CD14-positive monocyte (primary cell): ENCODE measurements at regions not wholly inside any gene's neighbourhood (a gene's known extent, or its start where the extent isn't known, plus 50 kb on each side); places are given as distances from the start of the nearest gene placed in this dataset.

Experiments used
- DNase-seq, 3 donors: peaks; one replicate each; pipeline ENCODE4 v3.0.0-alpha.2; 2011 to 2022
- H2AFZ ChIP-seq: 2 replicates; pipeline ENCODE4 v1.6.0; 2012; ENCODE audit warnings: mild to moderate bottlenecking, low read depth, low read length, inconsistent platforms; ENCODE audit not compliant: insufficient read depth, poor library complexity, severe bottlenecking
- H3K27ac ChIP-seq, 2 donors: 1 replicate in 1 of 2; 2 replicates in 1 of 2; pipeline ENCODE4 v1.5.1; 2012 to 2013; ENCODE audit warnings: low read length in 2 of 2, control low read depth in 1 of 2, inconsistent platforms in 1 of 2, low read depth in 1 of 2, mild to moderate bottlenecking in 1 of 2
- H3K27me3 ChIP-seq, 2 donors: one replicate each; pipeline versions ENCODE4 v1.6.0 to v1.6.1; 2011 to 2013; ENCODE audit warnings: low read length in 2 of 2; ENCODE audit not compliant: control insufficient read depth in 2 of 2, insufficient read depth in 2 of 2
- H3K36me3 ChIP-seq, 2 donors: replicated peaks in 1 of 2; 1 replicate in 1 of 2; 2 replicates in 1 of 2; pipeline versions ENCODE4 v1.5.1 to v1.6.1; 2012 to 2013; ENCODE audit warnings: low read length in 2 of 2, control low read depth in 1 of 2, inconsistent platforms in 1 of 2, mild to moderate bottlenecking in 1 of 2; ENCODE audit not compliant: insufficient read depth in 2 of 2, control insufficient read depth in 1 of 2
- H3K4me1 ChIP-seq, 2 donors: 1 replicate in 1 of 2; 2 replicates in 1 of 2; pipeline versions ENCODE4 v1.5.1 to v1.6.1; 2012 to 2013; ENCODE audit warnings: low read length in 2 of 2, control low read depth in 1 of 2, inconsistent platforms in 1 of 2, mild to moderate bottlenecking in 1 of 2, moderate library complexity in 1 of 2; ENCODE audit not compliant: insufficient read depth in 2 of 2, control insufficient read depth in 1 of 2
- H3K4me2 ChIP-seq: replicated peaks from 2 replicates; pipeline ENCODE3; 2012; ENCODE audit warnings: low read length, moderate library complexity, mild to moderate bottlenecking; ENCODE audit not compliant: poor library complexity, severe bottlenecking; ENCODE audit errors: extremely low read depth
- H3K4me3 ChIP-seq, 3 experiments: fragments of 200-600 bp in 1 of 3; sonication (generic) in 1 of 3; replicated peaks in 1 of 3; 1 replicate in 2 of 3; 2 replicates in 1 of 3; pipeline ENCODE4 v1.5.1; 2011 to 2013; ENCODE audit warnings: low read length in 3 of 3, mild to moderate bottlenecking in 3 of 3, control low read depth in 2 of 3, low read depth in 2 of 3, inconsistent platforms in 1 of 3, moderate library complexity in 1 of 3
- H3K79me2 ChIP-seq: 2 replicates; pipeline ENCODE4 v1.6.0; 2012; ENCODE audit warnings: mild to moderate bottlenecking, control low read depth, inconsistent platforms, low read length, moderate library complexity; ENCODE audit not compliant: insufficient read depth
- H3K9ac ChIP-seq: 2 replicates; pipeline ENCODE4 v1.6.0; 2017; ENCODE audit warnings: low read length, mild to moderate bottlenecking; ENCODE audit not compliant: insufficient read depth, poor library complexity, severe bottlenecking
- H3K9me3 ChIP-seq, 2 donors: replicated peaks in 1 of 2; 1 replicate in 1 of 2; 2 replicates in 1 of 2; pipeline versions ENCODE4 v1.5.1 to v1.6.1; 2012 to 2013; ENCODE audit warnings: low read length in 2 of 2, control low read depth in 1 of 2; ENCODE audit not compliant: control insufficient read depth in 1 of 2, insufficient read depth in 1 of 2
- H4K20me1 ChIP-seq: 2 replicates; pipeline ENCODE4 v1.6.0; 2012; ENCODE audit warnings: mild to moderate bottlenecking, low read length, control low read depth, moderate library complexity; ENCODE audit not compliant: insufficient read depth
- H3K27ac Mint-ChIP-seq, 7 donors: one replicate each; pipeline ENCODE4 v1.8.0; 2020; ENCODE audit warnings: mild to moderate bottlenecking in 7 of 7, mixed read lengths in 7 of 7, moderate library complexity in 6 of 7, inconsistent platforms in 2 of 7
- H3K27me3 Mint-ChIP-seq, 3 donors: one replicate each; pipeline ENCODE4 v1.8.0; 2021 to 2022; ENCODE audit warnings: low read depth in 3 of 3, mild to moderate bottlenecking in 3 of 3, mixed read lengths in 3 of 3, moderate library complexity in 3 of 3, inconsistent platforms in 1 of 3
- H3K36me3 Mint-ChIP-seq, 2 donors: one replicate each; pipeline ENCODE4 v1.8.0; 2020; ENCODE audit warnings: mixed read lengths in 2 of 2, inconsistent platforms in 1 of 2, mild to moderate bottlenecking in 1 of 2
- H3K4me1 Mint-ChIP-seq: one replicate; pipeline ENCODE4 v1.8.0; 2020; ENCODE audit warnings: mild to moderate bottlenecking, mixed read lengths
- H3K4me3 Mint-ChIP-seq, 2 donors: one replicate each; pipeline ENCODE4 v1.8.0; 2020; ENCODE audit warnings: mild to moderate bottlenecking in 2 of 2, mixed read lengths in 2 of 2, moderate library complexity in 1 of 2
- H3K9me3 Mint-ChIP-seq, 7 donors: one replicate each; pipeline ENCODE4 v1.8.0; 2020 to 2022; ENCODE audit warnings: mixed read lengths in 7 of 7, mild to moderate bottlenecking in 6 of 7, moderate library complexity in 6 of 7, inconsistent platforms in 2 of 7
- CTCF ChIP-seq: fragments of 200-600 bp; IDR thresholded peaks from one replicate; pipeline ENCODE4 v1.8.0; 2022; ENCODE audit warnings: antibody characterized with exemption, mild to moderate bottlenecking
- WGBS: methylation state at CpG from one replicate; pipeline ENCODE4 v1.1.5; 2013; ENCODE audit warnings: missing lambda C conversion rate; ENCODE audit not compliant: insufficient coverage; 5-methylcytosine and 5-hydroxymethylcytosine counted together
- intact Hi-C, 2 donors: fragments of 100-400 bp; cut with micrococcal nuclease; formaldehyde crosslinking; loops; one replicate each; pipeline versions ENCODE4 v1.15.0 to v1.15.1; 2023

- peaks cover 53% of the 10 kb centered on the region for H3K4me1 Mint-ChIP-seq
- no peak overlapping the region for H3K9ac ChIP-seq
- no peak overlapping the region for H3K4me3 Mint-ChIP-seq
- H3K79me2 ChIP-seq, result no peaks in the 10 kb centered on the region
- H3K9me3 Mint-ChIP-seq, result peaks cover 0 to 7% (median 2%) of the 10 kb centered on the region in 7 donors
- peak overlapping the region in 4 of 7 donors; percentile 37 to 76 (median 58) for H3K27ac Mint-ChIP-seq
- H3K4me1 ChIP-seq, result peaks cover 37 to 56% of the 10 kb centered on the region in 2 donors
- no peak for TF ChIP-seq CTCF
- H3K27ac ChIP-seq, result peak overlapping the region in 1 of 2 donors; percentile 44
- H3K4me2 ChIP-seq, result peak overlapping the region; percentile 26
- DNase-seq, result peak; percentile 60 to 85 (median 79)
- 0% methylated on average over 2 of the region's 4 CpGs for WGBS
- no peaks in the 10 kb centered on the region for H3K36me3 ChIP-seq
- intact Hi-C loops, result no loop called here
- no peaks in the 10 kb centered on the region for H3K9me3 ChIP-seq
- peak overlapping the region in 1 of 3 experiments; percentile 12 for H3K4me3 ChIP-seq
- H3K27me3 ChIP-seq, result no peaks in the 10 kb centered on the region
- no peaks in the 10 kb centered on the region for H4K20me1 ChIP-seq
- peaks cover 0 to 3% (median 2%) of the 10 kb centered on the region in 3 donors for H3K27me3 Mint-ChIP-seq
- no peaks in the 10 kb centered on the region for H3K36me3 Mint-ChIP-seq
- no peak overlapping the region for H2AFZ ChIP-seq
Measured at GRCh38 chr10:117439243-117439912, 64.1 kb upstream of the PDZD8 start.

GRCh38 chr10:117432866-117433265 lies 57.6 kb upstream of the PDZD8 start:
- Mint-ChIP-seq H3K27ac (peak overlapping the region in 1 of 7 donors; percentile 7), H3K4me1 (peaks cover 24% of the 10 kb centered on the region), H3K36me3 (no peaks in the 10 kb centered on the region), H3K27me3 (peaks cover 0 to 5% (median 0%) of the 10 kb centered on the region in 3 donors), H3K4me3 (no peak overlapping the region), H3K9me3 (no peaks in the 10 kb centered on the region)
- H2AFZ ChIP-seq, result no peak overlapping the region
- no peaks in the 10 kb centered on the region for H3K27me3 ChIP-seq
- H3K4me1 ChIP-seq, result peaks cover 16 to 18% of the 10 kb centered on the region in 2 donors
- no peaks in the 10 kb centered on the region for H4K20me1 ChIP-seq
- no peaks in the 10 kb centered on the region for H3K9me3 ChIP-seq
- WGBS, result 100% methylated on average over 1 of the region's 4 CpGs
- intact Hi-C loops, result no loop called here
- no peak for DNase-seq
- TF ChIP-seq CTCF, result no peak
- H3K4me2 ChIP-seq, result no peak overlapping the region
- H3K36me3 ChIP-seq, result no peaks in the 10 kb centered on the region
- no peak overlapping the region for H3K4me3 ChIP-seq
- H3K9ac ChIP-seq, result no peak overlapping the region
- no peaks in the 10 kb centered on the region for H3K79me2 ChIP-seq
- no peak overlapping the region for H3K27ac ChIP-seq
